SKM-1 treated with dmso at 0.1 percent for 144 hours (cell line): ENCODE measurements at regions not wholly inside any gene's neighbourhood (a gene's known extent, or its start where the extent isn't known, plus 50 kb on each side); places are given as distances from the start of the nearest gene placed in this dataset.

ENCODE experiments used
- DNase-seq: peaks from one replicate; lab custom pipeline; 2025; ENCODE audit not compliant: unreplicated experiment; lab: John Stamatoyannopoulos, UW

GRCh38 chr9:126235336-126236243 lies 91.0 kb upstream of the MVB12B start:
- no peak for DNase-seq

GRCh38 chr9:126236273-126236672 lies 90.4 kb upstream of the MVB12B start:
- DNase-seq: no peak

GRCh38 chr9:126238415-126238814 lies 88.2 kb upstream of the MVB12B start:
- no peak for DNase-seq

- DNase-seq: no peak
Observed at GRCh38 chr9:126239515-126239914, 87.1 kb upstream of the MVB12B start.

- DNase-seq: no peak
Observed at GRCh38 chr9:126240835-126241234, 85.8 kb upstream of the MVB12B start.

- no peak for DNase-seq
Observed at GRCh38 chr9:126248680-126249079, 77.9 kb upstream of the MVB12B start.

GRCh38 chr9:126261584-126262356 lies 64.9 kb upstream of the MVB12B start:
- DNase-seq: no peak

GRCh38 chr9:126262738-126263137 lies 63.9 kb upstream of the MVB12B start:
- DNase-seq: no peak

GRCh38 chr9:126270556-126270955 lies 56.1 kb upstream of the MVB12B start:
- no peak for DNase-seq

GRCh38 chr9:126275386-126276001 lies 51.1 kb upstream of the MVB12B start:
- no peak for DNase-seq

GRCh38 chr9:126276056-126276728 lies 50.4 kb upstream of the MVB12B start:
- DNase-seq: no peak
